ENCODE measurements at regions not wholly inside any gene's neighbourhood (a gene's known extent, or its start where the extent isn't known, plus 50 kb on each side); places are given as distances from the start of the nearest gene placed in this dataset.
"Not testable (repeated sequence)": the region's sequence is repeated elsewhere in the genome, so short reads cannot be mapped to it uniquely, and the experiment has no call there.

- DNase-seq: no peak
Observed at GRCh38 chr4:112063260-112063659, 82.0 kb upstream of the FAM241A start.

GRCh38 chr4:112069110-112069509 lies 76.1 kb upstream of the FAM241A start:
- no peak for DNase-seq

- DNase-seq: no peak
Observed at GRCh38 chr4:112073181-112073580, 72.1 kb upstream of the FAM241A start.

GRCh38 chr4:112075129-112075753 lies 70.0 kb upstream of the FAM241A start:
- peak; percentile 26 for DNase-seq

- no peak for DNase-seq
Observed at GRCh38 chr4:112075906-112076305, 69.3 kb upstream of the FAM241A start.

GRCh38 chr4:112076919-112077608 lies 68.2 kb upstream of the FAM241A start:
- no peak for DNase-seq

GRCh38 chr4:112077743-112078142 lies 67.5 kb upstream of the FAM241A start:
- DNase-seq: no peak

GRCh38 chr4:112082954-112083586 lies 62.2 kb upstream of the FAM241A start:
- DNase-seq: no peak

- no peak for DNase-seq
Observed at GRCh38 chr4:112083587-112084347, 61.5 kb upstream of the FAM241A start.

GRCh38 chr4:112085156-112086035 lies 59.9 kb upstream of the FAM241A start:
- DNase-seq: no peak

- no peak for DNase-seq
Observed at GRCh38 chr4:112086036-112086434, 59.2 kb upstream of the FAM241A start.

- DNase-seq: not testable (repeated sequence)
Observed at GRCh38 chr4:112086661-112087060, 58.6 kb upstream of the FAM241A start.

- not testable (repeated sequence) for DNase-seq
Observed at GRCh38 chr4:112092330-112092729, 52.9 kb upstream of the FAM241A start.

GRCh38 chr4:112093636-112094202 lies 51.5 kb upstream of the FAM241A start:
- DNase-seq: no peak

- no peak for DNase-seq
Observed at GRCh38 chr4:112094330-112094729, 50.9 kb upstream of the FAM241A start.

All from CD4-positive, alpha-beta T cell treated with Interleukin-17A for 4 hours (primary cell).